Right lobe of liver (tissue), 4 donors: ENCODE measurements at regions not wholly inside any gene's neighbourhood (a gene's known extent, or its start where the extent isn't known, plus 50 kb on each side); places are given as distances from the start of the nearest gene placed in this dataset.

ENCODE experiments used
- CTCF ChIP-seq, 4 donors: fragments of 200-600 bp in 3 of 4; fragments of 450-650 bp in 1 of 4; IDR thresholded peaks; one replicate each; pipeline versions ENCODE4 v1.5.1 to v1.8.0; 2016 to 2022; ENCODE audit warnings: antibody characterized with exemption in 4 of 4, mild to moderate bottlenecking in 2 of 4
- POLR2A ChIP-seq: fragments of 450-650 bp; IDR thresholded peaks from one replicate; pipeline ENCODE4 v1.6.1; 2017; ENCODE audit warnings: antibody characterized with exemption, mild to moderate bottlenecking
- donor health status: DM: no; HTN: no; CAD: no.
- donor health status: DM: no; HTN: no; CAD: no.
- donor health status: DM: no; HTN: yes; CAD: no.

- TF ChIP-seq CTCF (IDR thresholded peaks at IDR 0.05) (no peak), POLR2A (no peak)
These were observed 76.5 kb upstream of the ZSWIM2 start for GRCh38 chr2:186925514-186925913.
